ENCODE measurements at regions not wholly inside any gene's neighbourhood (a gene's known extent, or its start where the extent isn't known, plus 50 kb on each side); places are given as distances from the start of the nearest gene placed in this dataset.

- TF ChIP-seq EZH2phosphoT487 (IDR thresholded peaks at IDR 0.05; ENCODE audit: low read depth, severe bottlenecking, unreplicated experiment) (no peak), CTCF (IDR thresholded peaks at IDR 0.05; ENCODE audit: poor library complexity) (no peak), EZH2 (IDR thresholded peaks at IDR 0.05; ENCODE audit: borderline replicate concordance) (no peak)
Observed at GRCh38 chr10:8532647-8533046, 478.2 kb downstream of the GATA3 start.
